ENCODE measurements at regions not wholly inside any gene's neighbourhood (a gene's known extent, or its start where the extent isn't known, plus 50 kb on each side); places are given as distances from the start of the nearest gene placed in this dataset.

DNA sequence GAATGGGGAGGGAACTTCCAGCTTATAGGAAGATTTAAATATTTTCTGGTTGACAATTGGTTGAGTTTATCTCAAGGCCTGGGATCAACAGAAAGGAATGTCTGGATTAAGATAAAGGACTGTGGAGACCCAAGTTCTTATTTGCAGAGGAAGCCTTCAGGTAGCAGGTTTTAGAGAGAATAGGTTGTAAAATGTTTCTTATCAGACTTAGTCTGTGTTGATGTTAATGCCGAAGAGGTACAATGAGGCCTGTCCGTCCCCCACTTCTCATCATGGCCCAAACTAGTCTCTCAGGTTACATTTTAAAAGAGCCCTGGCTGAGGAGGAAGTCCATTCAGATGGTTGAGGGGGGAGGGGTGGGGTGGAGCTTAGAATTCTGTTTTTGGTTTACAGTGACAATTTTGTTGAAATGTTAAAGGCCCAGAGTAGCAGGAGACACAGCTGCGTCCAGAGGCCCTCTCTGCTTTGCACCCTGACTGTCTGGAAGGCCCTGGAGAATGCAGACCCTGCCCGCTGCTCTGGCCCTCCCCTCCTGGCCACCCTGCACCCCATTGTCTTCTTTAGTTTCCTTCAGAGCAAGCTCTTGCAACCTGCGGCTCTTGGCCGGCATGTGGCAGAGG lies 672.5 kb upstream of the TMEM132C start:
- Histone ChIP-seq H3K9me3 (no peaks in the 10 kb centered on the region), H3K4me1 (no peaks in the 10 kb centered on the region), H3K4me3 (no peak overlapping the region), H3K27ac (no peak overlapping the region), H3K36me3 (no peaks in the 10 kb centered on the region), H3K27me3 (no peaks in the 10 kb centered on the region)
- WGBS, 2 donors = 56 to 67% methylated on average over 6 of the region's 6 CpGs
- intact Hi-C loops (cut with DNase I) = no loop called here
- TF ChIP-seq, protein P1, sequence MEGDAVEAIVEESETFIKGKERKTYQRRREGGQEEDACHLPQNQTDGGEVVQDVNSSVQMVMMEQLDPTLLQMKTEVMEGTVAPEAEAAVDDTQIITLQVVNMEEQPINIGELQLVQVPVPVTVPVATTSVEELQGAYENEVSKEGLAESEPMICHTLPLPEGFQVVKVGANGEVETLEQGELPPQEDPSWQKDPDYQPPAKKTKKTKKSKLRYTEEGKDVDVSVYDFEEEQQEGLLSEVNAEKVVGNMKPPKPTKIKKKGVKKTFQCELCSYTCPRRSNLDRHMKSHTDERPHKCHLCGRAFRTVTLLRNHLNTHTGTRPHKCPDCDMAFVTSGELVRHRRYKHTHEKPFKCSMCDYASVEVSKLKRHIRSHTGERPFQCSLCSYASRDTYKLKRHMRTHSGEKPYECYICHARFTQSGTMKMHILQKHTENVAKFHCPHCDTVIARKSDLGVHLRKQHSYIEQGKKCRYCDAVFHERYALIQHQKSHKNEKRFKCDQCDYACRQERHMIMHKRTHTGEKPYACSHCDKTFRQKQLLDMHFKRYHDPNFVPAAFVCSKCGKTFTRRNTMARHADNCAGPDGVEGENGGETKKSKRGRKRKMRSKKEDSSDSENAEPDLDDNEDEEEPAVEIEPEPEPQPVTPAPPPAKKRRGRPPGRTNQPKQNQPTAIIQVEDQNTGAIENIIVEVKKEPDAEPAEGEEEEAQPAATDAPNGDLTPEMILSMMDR (IDR thresholded peaks at IDR 0.05) = no peak
- no peak for TF ChIP-seq POLR2A (IDR thresholded peaks at IDR 0.05)
- no peak for DNase-seq

DNA sequence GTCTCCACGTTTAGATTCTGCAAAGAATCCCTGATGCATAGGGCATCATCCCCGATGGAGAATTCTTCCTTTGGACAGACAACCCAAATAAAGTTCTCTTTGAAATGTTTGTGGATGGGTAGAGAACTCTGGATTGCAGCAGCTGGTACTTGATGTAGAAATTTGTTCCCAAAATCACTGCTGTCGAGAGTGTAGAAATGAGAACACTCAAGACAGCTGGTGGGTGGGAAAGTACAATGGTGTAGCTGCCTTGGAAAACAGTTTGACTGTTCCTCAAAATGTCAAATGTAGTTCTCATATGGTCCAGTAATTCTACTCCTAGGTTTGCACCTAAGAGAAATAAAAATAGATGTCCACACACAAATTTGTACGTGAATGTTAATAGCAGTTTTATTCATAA lies 671.5 kb upstream of the TMEM132C start:
- Histone ChIP-seq H3K36me3 (no peaks in the 10 kb centered on the region), H3K4me3 (no peak overlapping the region), H3K27me3 (no peaks in the 10 kb centered on the region), H3K27ac (no peak overlapping the region), H3K4me1 (no peaks in the 10 kb centered on the region), H3K9me3 (no peaks in the 10 kb centered on the region)
- intact Hi-C loops (cut with DNase I) = no loop called here
- TF ChIP-seq, protein P1 (IDR thresholded peaks at IDR 0.05) = no peak
- TF ChIP-seq POLR2A (IDR thresholded peaks at IDR 0.05) = no peak
- DNase-seq = no peak
- 66 to 75% methylated on average over 4 of the region's 4 CpGs for WGBS, 2 donors

DNA sequence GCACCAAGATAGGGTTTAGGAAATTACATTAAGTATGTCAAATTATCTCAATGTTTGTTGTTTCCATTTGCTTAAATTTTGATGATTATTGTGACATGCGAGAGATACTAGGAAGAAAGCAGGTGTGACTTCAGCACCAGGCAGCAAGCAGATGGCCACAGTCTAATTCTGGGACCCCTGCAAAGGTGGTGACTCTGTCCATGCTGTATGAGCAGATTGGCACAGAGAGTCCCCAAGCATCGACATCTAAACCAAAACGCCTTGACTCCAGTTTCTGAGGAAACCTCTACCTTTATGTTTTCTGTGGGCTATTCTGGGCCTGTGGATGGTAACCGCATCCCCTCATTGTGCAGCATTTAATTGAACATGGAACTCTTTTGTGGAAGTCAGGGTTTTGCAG lies 670.1 kb upstream of the TMEM132C start:
- TF ChIP-seq, protein P1 (IDR thresholded peaks at IDR 0.05) = no peak
- TF ChIP-seq POLR2A (IDR thresholded peaks at IDR 0.05) = no peak
- 86 to 96% methylated on average over 4 of the region's 4 CpGs for WGBS, 2 donors
- Histone ChIP-seq H3K27me3 (no peaks in the 10 kb centered on the region), H3K27ac (no peak overlapping the region), H3K4me3 (no peak overlapping the region), H3K36me3 (no peaks in the 10 kb centered on the region), H3K9me3 (no peaks in the 10 kb centered on the region), H3K4me1 (no peaks in the 10 kb centered on the region)
- intact Hi-C loops (cut with DNase I) = no loop called here
- DNase-seq = no peak

DNA sequence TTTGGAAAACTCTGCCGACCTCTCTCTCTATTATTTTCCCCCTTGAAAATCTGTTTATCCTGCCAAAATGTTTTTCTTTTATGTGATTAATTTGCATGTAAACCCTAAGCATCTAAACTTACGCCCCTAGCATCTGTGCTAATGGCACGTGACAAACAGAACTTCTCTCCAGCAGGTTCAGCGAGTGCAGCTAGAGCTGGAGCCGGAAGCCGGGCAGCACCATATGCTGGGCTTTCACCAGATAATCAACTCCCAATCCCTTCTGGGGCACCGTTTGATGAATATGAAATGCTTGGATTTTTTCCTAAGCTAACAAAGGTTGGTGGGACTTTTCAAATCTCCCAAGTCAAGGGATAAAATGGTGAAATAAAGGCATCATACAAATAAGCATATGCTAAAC lies 667.5 kb upstream of the TMEM132C start:
- no peaks in the 10 kb centered on the region for H3K36me3 ChIP-seq
- no peak overlapping the region for H3K4me3 ChIP-seq
- no peaks in the 10 kb centered on the region for H3K9me3 ChIP-seq
- H3K27ac ChIP-seq = no peak overlapping the region
- TF ChIP-seq, protein P1 (IDR thresholded peaks at IDR 0.05) = no peak
- no peak for TF ChIP-seq POLR2A (IDR thresholded peaks at IDR 0.05)
- H3K4me1 ChIP-seq = no peaks in the 10 kb centered on the region
- intact Hi-C loops (cut with DNase I) = no loop called here
- H3K27me3 ChIP-seq = no peaks in the 10 kb centered on the region
- 64% methylated on average over 7 of the region's 7 CpGs for WGBS, 2 donors
- no peak for DNase-seq

DNA sequence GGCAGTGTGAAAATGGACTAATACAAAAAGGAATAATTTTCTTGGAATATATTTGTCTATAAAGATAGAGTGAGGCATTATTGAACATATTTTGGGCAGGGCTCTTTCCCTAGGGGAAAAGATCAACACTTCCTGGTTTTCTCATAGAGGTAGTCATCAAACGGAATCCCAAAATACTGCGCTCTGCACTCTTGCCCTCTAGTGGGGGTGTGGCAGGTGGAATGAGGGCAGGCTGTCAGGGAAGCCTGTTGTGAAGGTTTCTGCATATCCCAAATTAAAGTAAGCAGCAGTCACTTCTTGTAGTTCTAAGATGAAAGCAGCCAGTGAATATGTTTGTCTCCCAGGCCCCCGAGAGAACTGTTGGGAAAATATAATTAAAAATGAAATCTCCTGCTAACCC lies 666.8 kb upstream of the TMEM132C start:
- Histone ChIP-seq H3K9me3 (no peaks in the 10 kb centered on the region), H3K4me3 (no peak overlapping the region), H3K27me3 (no peaks in the 10 kb centered on the region), H3K4me1 (no peaks in the 10 kb centered on the region), H3K36me3 (no peaks in the 10 kb centered on the region), H3K27ac (no peak overlapping the region)
- WGBS, 2 donors = 62 to 68% methylated on average over 3 of the region's 3 CpGs
- TF ChIP-seq, protein P1 (IDR thresholded peaks at IDR 0.05) = no peak
- no peak for TF ChIP-seq POLR2A (IDR thresholded peaks at IDR 0.05)
- intact Hi-C loops (cut with DNase I) = no loop called here
- no peak for DNase-seq
